Left cardiac atrium (tissue), 4 donors: ENCODE measurements at regions not wholly inside any gene's neighbourhood (a gene's known extent, or its start where the extent isn't known, plus 50 kb on each side); places are given as distances from the start of the nearest gene placed in this dataset.

ENCODE experiments used
- ATAC-seq, 2 donors: fragments of 200-7000 bp; cut with Tn5 transposase; one replicate each; pipeline ENCODE4 v1.9.1; 2020; ENCODE audit warnings: mild to moderate bottlenecking in 2 of 2, moderate library complexity in 2 of 2
- DNase-seq: peaks from one replicate; pipeline ENCODE4 v3.0.0-alpha.2; 2020
- intact Hi-C, 2 donors: fragments of 100-400 bp; cut with DNase I; formaldehyde crosslinking; loops; one replicate each; pipeline versions ENCODE4 v1.14.1 to v1.15.1; 2022 to 2023
- donor health status: DM: no; HTN: yes; CAD: no.
- donor health status: DM: no; HTN: yes; CAD: no; lungs with severe emphysema.
- donor health status: DM: yes; HTN: yes; CAD: no.
- donor health status: Dilated cardiomyopathy.

GRCh38 chr2:177080746-177081284 is 131.8 kb upstream of the HNRNPA3 start:
- no peak for ATAC-seq
- intact Hi-C loops, result no loop called here
- no peak for DNase-seq

DNA sequence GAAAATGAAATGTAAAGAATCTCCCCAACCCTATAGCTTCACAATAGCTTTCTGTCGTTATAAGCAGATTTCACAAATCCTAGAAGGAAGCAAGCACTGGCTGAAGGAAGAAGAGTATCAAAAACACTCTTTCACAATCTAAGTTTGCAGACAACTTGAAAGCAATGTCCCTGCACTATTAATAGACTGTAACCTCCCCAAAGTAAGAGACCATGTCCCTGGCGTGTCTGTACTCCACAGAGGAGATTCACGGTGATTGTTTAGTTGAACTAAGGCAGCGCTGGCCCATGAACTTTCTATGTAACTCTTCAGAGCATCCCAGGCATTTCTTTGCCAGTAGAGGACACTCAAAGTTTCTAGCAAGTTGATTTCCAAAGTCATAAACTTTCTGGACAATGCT is 128.0 kb upstream of the HNRNPA3 start:
- intact Hi-C loops, result no loop called here
- DNase-seq, result no peak
- ATAC-seq, result no peak

DNA sequence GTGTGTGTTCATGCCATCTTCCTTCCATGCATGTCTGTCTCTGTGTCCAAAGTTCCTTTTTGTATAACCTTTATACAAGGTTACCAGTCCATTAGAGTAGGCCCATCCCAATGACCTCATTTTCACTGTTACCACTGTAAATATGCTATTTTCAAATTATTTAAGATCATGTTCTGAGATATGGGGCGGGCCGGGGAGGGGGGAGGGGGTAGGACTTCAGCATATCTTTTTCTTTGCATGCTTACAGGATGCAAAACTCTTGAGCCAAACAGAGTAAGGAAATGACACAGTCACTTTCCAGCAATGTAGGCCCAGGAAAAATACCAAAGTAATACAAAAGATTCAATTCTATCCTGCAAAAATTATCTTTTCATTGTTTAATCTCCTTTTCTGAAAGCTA is 124.1 kb upstream of the HNRNPA3 start:
- ATAC-seq (no peak), DNase-seq (no peak)
- intact Hi-C loops, result no loop called here

DNA sequence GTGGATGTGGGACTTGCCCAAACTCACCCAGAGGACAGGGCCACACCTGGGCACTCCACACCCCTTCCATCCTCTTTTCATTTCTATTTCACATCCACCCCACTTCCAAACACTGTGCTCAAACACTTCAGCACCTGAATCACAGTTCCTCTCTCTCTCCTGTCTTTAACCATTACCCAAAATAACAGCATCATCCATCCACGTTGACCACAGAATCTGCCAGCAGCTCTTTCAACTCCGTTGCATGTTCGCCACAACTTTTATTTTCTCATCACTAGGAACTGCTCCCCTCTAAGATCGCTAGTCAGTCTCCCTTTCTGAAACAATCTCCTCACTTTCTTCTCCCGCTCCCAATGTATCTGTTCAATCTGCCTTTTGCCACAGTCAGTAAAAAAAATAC is 121.6 kb upstream of the HNRNPA3 start:
- DNase-seq, result no peak
- ATAC-seq, result no peak
- intact Hi-C loops, result no loop called here

DNA sequence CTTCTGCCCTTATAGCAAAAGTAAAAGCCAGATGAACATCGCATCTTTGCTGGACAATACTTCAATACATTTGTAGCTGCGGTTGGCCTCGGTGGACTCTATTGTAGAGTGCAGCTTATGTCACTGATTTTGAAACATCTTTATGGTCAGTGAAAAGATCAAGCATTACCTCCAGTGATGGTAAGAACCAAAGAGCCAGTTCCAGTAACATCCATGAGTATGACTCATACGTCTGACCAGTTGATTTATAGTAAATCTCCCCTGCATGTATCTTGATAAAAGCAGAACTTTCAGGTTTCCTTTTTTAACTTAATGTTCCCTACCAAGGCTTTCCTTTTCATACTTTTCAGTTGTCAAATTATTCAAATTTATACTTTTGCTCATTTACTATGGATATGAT is 119.2 kb upstream of the HNRNPA3 start:
- DNase-seq (no peak), ATAC-seq (no peak)
- intact Hi-C loops, result no loop called here

DNA sequence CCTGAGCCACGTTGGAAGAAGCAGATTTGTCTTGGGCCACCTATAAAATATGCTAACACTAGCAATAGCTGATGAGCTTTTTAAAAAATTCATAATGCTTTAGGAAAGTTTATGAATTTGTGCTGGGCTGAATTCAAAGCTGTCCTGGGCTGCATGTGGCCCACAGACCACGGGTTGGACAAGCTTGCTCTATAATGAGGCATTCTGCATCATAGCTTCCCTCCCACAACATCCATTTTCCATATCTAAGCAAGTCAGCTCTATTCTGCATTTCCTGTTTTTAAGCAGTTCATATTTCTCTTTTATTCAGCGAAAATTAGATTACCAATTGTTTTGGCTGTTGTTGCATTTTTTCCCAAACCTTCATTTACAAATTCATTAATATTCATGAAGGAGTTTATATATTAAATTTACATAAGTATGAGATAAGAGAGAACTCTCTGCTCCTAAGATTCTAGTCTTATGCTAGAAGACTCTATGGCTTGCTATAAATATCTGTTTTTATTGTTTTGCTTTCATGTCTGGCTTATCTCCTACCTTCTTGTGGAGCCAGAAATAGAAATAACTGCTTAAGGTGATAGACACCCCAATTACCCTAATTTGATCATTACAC is 114.5 kb upstream of the HNRNPA3 start:
- DNase-seq, result no peak
- ATAC-seq, result no peak
- intact Hi-C loops, result no loop called here

GRCh38 chr2:177101930-177102329 is 110.7 kb upstream of the HNRNPA3 start:
- intact Hi-C loops, result no loop called here
- no peak for ATAC-seq
- no peak for DNase-seq

DNA sequence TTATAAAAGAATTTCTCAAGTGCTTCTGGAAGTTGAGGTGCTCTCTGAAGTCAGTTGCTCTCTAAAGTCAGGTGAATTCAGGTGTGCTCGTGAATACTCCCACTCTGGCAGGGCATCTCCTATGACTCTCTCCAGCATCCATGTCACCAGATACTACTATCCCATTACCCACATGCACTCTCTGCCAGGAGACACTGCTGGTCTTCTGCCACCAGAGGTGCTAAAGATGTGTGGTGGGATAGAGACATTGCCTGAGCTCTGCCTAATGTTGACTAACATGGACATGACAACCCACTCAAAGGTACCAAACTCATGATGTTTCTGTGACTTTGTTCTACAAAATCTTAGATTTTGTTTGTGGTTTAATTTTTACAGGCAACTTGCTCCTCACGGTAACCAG is 106.4 kb upstream of the HNRNPA3 start:
- no peak for ATAC-seq
- intact Hi-C loops, result no loop called here
- DNase-seq, result no peak

DNA sequence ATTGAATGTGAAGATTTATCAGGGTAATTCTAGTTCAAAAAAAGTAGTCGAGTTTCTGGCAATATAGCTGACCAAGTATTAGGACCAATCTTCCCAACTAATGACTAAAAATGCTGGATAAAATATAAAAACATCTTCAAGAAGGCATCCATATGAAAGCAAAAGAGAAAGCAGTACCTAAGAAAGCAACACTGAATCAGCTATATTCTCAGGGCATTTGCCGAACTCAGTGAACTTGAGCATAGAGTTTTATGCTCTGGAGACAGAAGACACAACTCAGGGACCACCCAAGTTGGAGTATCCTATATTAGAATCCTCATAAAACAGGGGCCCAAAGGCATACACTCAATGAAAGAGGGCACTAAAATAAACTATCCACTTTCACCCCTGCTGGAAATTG is 103.7 kb upstream of the HNRNPA3 start:
- intact Hi-C loops, result no loop called here
- no peak for ATAC-seq
- no peak for DNase-seq

DNA sequence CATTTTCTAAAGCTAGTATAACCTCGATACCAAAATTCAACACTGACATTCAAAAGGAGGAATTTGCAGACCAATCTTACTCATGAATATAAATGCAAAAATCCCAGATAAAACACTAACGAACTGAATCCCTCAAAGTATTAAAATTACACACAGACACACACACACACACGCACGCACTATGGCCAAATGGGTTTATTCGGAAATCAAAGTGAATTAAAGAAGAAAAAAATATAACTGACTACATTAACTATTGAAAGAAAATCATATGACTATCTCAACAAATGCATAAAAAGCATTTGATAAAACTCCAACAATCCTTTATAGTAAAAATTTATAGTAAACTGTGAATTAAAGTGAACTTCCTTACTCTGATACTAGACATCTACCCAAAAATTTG is 97.9 kb upstream of the HNRNPA3 start:
- intact Hi-C loops, result no loop called here
- ATAC-seq (no peak), DNase-seq (no peak)

- ATAC-seq, result no peak
- intact Hi-C loops, result no loop called here
- DNase-seq, result no peak
These were observed 94.8 kb upstream of the HNRNPA3 start for GRCh38 chr2:177117755-177118154.

GRCh38 chr2:177118636-177119035 is 94.0 kb upstream of the HNRNPA3 start:
- no peak for DNase-seq
- intact Hi-C loops, result no loop called here
- no peak for ATAC-seq

DNA sequence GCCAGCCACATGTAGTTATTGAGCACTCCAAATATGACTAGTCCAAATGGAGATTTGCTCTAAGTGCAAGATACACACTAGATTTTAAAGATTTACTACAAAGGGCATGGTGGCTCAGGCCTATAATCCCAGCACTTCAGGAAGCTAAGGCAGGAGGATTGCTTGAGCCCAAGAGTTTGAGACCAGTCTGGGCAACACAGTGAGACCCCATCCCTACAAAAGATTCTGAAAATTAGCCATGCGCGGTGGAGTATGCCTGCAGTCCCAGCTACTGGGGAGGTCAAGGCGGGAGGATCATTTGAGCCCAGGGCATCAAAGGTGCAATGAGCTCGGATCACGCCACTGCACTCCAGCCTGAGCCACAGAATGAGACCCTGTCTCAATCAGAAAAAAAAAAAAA is 93.5 kb upstream of the HNRNPA3 start:
- intact Hi-C loops, result no loop called here
- DNase-seq (no peak), ATAC-seq (no peak)

- no peak for DNase-seq
- intact Hi-C loops, result no loop called here
- no peak for ATAC-seq
These were observed 89.5 kb upstream of the HNRNPA3 start for GRCh38 chr2:177123048-177123447.

DNA sequence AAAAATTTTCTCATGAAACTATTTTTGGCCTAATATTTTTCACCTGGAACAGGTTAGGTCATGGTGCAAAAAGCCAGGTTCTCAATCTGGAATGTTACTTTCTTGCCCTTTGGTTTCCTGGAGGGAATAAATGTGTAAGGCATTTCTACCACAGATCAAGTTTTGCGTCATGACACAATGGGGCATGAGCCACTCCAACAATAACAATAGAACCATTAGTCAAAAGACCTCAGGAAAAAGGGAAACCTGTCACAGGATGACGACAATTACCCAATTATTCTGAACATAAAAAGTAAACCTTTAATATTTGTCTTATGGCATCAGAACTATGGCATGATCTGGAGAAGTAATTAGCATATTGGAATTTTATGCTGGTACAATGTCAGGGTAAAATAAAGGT is 88.2 kb upstream of the HNRNPA3 start:
- ATAC-seq (no peak), DNase-seq (no peak)
- intact Hi-C loops, result no loop called here

DNA sequence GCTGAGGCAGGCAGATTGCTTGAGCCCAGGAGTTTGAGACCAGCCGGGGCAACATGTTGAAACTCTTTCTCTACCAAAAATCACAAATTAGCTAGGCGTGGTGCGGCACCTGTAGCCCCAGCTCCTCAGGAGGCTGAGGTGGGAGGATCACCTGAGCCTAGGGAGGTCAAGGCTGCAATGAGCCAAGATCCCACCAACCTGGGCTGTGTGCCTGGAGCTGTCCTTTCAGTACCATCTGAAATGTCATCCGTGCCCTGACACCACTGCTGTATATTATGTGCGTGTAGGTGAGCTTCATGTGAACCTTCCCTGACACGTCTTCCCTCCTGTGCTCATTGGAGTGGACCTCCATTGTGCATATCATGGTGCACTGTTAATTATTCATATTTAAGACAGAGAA is 84.8 kb upstream of the HNRNPA3 start:
- no peak for ATAC-seq
- intact Hi-C loops, result no loop called here
- no peak for DNase-seq

GRCh38 chr2:177129610-177130009 is 83.0 kb upstream of the HNRNPA3 start:
- ATAC-seq (no peak), DNase-seq (no peak)
- intact Hi-C loops, result no loop called here

- ATAC-seq, result no peak
- intact Hi-C loops, result no loop called here
These were observed 80.7 kb upstream of the HNRNPA3 start for GRCh38 chr2:177131858-177132257.

DNA sequence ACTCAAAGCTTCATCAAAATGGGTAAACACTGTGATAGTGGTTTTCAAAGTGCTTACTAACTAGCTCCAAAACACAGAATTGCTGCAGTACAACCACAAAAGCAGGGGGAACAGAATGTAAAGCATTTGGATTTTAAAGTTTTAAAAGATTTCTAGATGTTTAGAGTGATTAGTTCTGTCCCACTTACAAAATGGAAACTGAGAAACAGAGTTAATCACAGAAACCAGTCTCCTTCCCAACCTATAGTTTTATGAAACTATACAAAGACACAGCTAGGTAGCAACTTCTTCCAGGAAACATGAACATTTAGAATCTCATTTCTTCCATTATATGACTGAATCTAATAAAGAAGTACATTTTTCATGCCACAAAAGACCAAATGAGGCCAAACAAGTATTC is 73.8 kb upstream of the HNRNPA3 start:
- ATAC-seq (no peak), DNase-seq (no peak)
- intact Hi-C loops, result no loop called here

More at GRCh38 chr2:177131858-177132257, 80.7 kb upstream of the HNRNPA3 start:
- DNase-seq, result no peak

DNA sequence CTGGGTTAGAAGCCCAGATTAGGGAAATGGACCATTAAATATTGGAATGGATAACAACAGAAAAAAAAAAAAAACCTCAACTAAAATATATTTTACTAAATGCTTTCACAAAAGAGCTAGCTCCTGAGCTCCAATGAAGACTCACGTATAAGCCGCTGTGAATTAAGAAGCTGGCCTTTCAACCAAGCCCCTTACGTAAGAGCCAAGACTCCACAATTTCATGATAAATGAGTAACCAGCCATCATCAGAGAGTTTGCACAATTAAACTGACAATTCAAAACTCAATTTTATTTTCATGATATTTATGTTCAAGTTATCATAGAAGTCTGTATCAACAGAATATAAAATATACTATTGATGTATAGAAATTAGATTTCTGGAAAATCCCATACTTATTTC is 70.7 kb upstream of the HNRNPA3 start:
- ATAC-seq (no peak), DNase-seq (no peak)
- intact Hi-C loops, result loop anchor here in 1 of 2 donors (10.0 kb wide), 1 partner anchor 1017 kb away; the partner anchor contains the start of genes HOXD8 and HOXD9

- ATAC-seq (peak in 1 of 2 donors; percentile 31), DNase-seq (no peak)
- intact Hi-C loops, result loop anchor here in 1 of 2 donors (10.0 kb wide), 1 partner anchor 1019 kb away; the partner anchor contains the start of genes HOXD8 and HOXD9
These were observed 69.2 kb upstream of the HNRNPA3 start for GRCh38 chr2:177143444-177143843.
